MM.1S (cell line): ENCODE measurements at regions not wholly inside any gene's neighbourhood (a gene's known extent, or its start where the extent isn't known, plus 50 kb on each side); places are given as distances from the start of the nearest gene placed in this dataset.
"Not testable (repeated sequence)": the region's sequence is repeated elsewhere in the genome, so short reads cannot be mapped to it uniquely, and the experiment has no call there.

Experiments
- DNase-seq: peaks from one replicate; pipeline ENCODE4 v3.0.0-alpha.2; 2015
- H2AFZ ChIP-seq: fragments of 300-600 bp; sonication (generic); 2 replicates; pipeline ENCODE4 v1.6.0; 2016; ENCODE audit warnings: antibody characterized with exemption, low read length
- H3F3A ChIP-seq: fragments of 300-600 bp; sonication (generic); 2 replicates; pipeline ENCODE4 v1.6.1; 2016; ENCODE audit warnings: mild to moderate bottlenecking, antibody characterized with exemption, low read length, moderate library complexity, mixed read lengths; ENCODE audit not compliant: insufficient read depth
- H3K27ac ChIP-seq: fragments of 300-600 bp; sonication (generic); 2 replicates; pipeline ENCODE4 v1.5.1; 2016; ENCODE audit warnings: mild to moderate bottlenecking, low read length
- H3K27me3 ChIP-seq: fragments of 300-600 bp; sonication (generic); replicated peaks from 2 replicates; pipeline ENCODE4 v1.6.0; 2016; ENCODE audit warnings: low read length; ENCODE audit not compliant: insufficient read depth
- H3K36me3 ChIP-seq: fragments of 300-600 bp; sonication (generic); replicated peaks from 2 replicates; pipeline ENCODE4 v1.6.1; 2016; ENCODE audit warnings: mild to moderate bottlenecking, low read length, mixed read lengths; ENCODE audit not compliant: insufficient read depth
- H3K4me1 ChIP-seq: fragments of 300-600 bp; sonication (generic); 2 replicates; pipeline ENCODE4 v1.6.1; 2016; ENCODE audit warnings: low read length, mixed read lengths
- H3K4me2 ChIP-seq: fragments of 300-600 bp; sonication (generic); 2 replicates; pipeline ENCODE4 v1.6.0; 2016; ENCODE audit warnings: low read depth, low read length
- H3K4me3 ChIP-seq: fragments of 300-600 bp; sonication (generic); 2 replicates; pipeline ENCODE4 v1.5.1; 2016; ENCODE audit warnings: low read length, mixed read lengths
- H3K79me2 ChIP-seq: fragments of 300-600 bp; sonication (generic); 2 replicates; pipeline ENCODE4 v1.6.1; 2016; ENCODE audit warnings: mixed run types, low read length, mixed read lengths
- H3K9ac ChIP-seq: fragments of 300-600 bp; sonication (generic); 2 replicates; pipeline ENCODE4 v1.6.1; 2016; ENCODE audit warnings: low read length, mixed read lengths
- H3K9me2 ChIP-seq: fragments of 300-600 bp; sonication (generic); replicated peaks from 2 replicates; pipeline ENCODE4 v1.6.1; 2016; ENCODE audit warnings: mild to moderate bottlenecking, low read length, mixed read lengths; ENCODE audit not compliant: insufficient read depth
- H3K9me3 ChIP-seq: fragments of 300-600 bp; sonication (generic); replicated peaks from 2 replicates; pipeline ENCODE4 v1.6.1; 2016; ENCODE audit warnings: mild to moderate bottlenecking, low read length, mixed read lengths; ENCODE audit not compliant: insufficient read depth
- H4K20me1 ChIP-seq: fragments of 300-600 bp; sonication (generic); 2 replicates; pipeline ENCODE4 v1.6.1; 2016; ENCODE audit warnings: mild to moderate bottlenecking, low read length, moderate library complexity, mixed read lengths; ENCODE audit not compliant: insufficient read depth
- CTCF ChIP-seq: fragments of 300-600 bp; sonication (generic); IDR thresholded peaks from 2 replicates; pipeline ENCODE4 v1.5.1; 2016; ENCODE audit warnings: antibody characterized with exemption, low read length, mixed read lengths
- EZH2 ChIP-seq: fragments of 300-600 bp; sonication (generic); optimal IDR thresholded peaks from 2 replicates; pipeline ENCODE3; 2017; ENCODE audit warnings: low read depth, mild to moderate bottlenecking, antibody characterized with exemption, low read length, mixed read lengths
- EZH2phosphoT487 ChIP-seq: fragments of 300-600 bp; sonication (generic); IDR thresholded peaks from 2 replicates; pipeline ENCODE4 v1.6.1; 2018; ENCODE audit warnings: antibody characterized with exemption, low read length

DNA sequence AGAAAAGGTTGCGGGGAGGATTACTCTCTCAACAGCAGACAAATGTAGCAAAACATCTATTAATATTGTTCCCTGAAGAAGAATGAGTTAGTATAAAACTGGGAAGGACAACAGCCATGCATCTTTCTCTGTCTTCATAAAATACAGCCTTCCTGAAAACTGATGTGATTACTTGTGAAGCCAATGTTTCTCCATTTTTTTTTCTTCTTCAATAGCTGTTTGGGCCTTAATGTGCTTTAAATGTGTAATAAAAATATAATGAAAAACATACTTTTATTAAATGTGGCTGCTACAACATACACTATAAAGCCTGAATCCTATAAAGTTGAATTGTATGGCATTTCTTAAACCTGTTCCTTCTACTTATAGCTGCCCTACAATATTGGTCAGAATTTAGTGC lies 146.3 kb upstream of the LMCD1 start:
- no peaks in the 10 kb centered on the region for H3K79me2 ChIP-seq

GRCh38 chr3:8356066-8356465 lies 145.6 kb upstream of the LMCD1 start:
- H3K4me3 ChIP-seq, H4K20me1 ChIP-seq, H3K9ac ChIP-seq, H3K79me2 ChIP-seq, DNase-seq, H2AFZ ChIP-seq, H3K36me3 ChIP-seq, H3K9me2 ChIP-seq, H3K4me2 ChIP-seq, H3K9me3 ChIP-seq, H3K27ac ChIP-seq, H3K27me3 ChIP-seq, H3F3A ChIP-seq, H3K4me1 ChIP-seq: not testable (repeated sequence)

More for the DNA sequence above, 146.3 kb upstream of the LMCD1 start:
- Histone ChIP-seq H3K4me1 (0 out of 2 replicates have a peak, but pooled peaks cover 4% of the 10 kb centered on the region), H3K4me3 (no peak overlapping the region), H3K4me2 (no peak overlapping the region), H4K20me1 (no peaks in the 10 kb centered on the region), H3K9ac (no peak overlapping the region), H3K27me3 (no peaks in the 10 kb centered on the region), H3K27ac (no peak overlapping the region), H3K36me3 (no peaks in the 10 kb centered on the region), H3F3A (no peaks in the 10 kb centered on the region), H3K9me2 (no peaks in the 10 kb centered on the region), H2AFZ (no peak overlapping the region), H3K9me3 (no peaks in the 10 kb centered on the region)
- no peak for TF ChIP-seq EZH2phosphoT487
- no peak for TF ChIP-seq EZH2
- TF ChIP-seq CTCF = no peak
- no peak for DNase-seq

DNA sequence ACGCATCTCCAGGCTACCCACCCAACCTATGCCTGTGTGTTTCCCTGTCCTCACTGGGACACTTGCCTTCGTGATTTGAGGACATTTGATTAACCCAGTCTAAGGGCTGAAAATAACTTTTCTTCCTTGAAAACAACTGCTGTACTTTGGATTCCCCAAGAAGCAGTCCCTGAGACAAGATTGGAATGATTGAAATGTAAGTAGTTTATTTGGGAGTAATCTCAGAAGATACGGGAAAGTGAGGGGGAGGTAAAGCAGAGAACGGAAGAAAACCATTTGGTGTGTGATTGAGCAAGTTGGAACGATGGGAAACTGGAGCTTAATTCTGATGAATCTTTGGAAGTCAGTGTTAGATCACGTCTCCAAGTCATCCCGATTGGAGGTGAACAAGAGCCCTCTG lies 143.8 kb upstream of the LMCD1 start:
- H3K9me2 ChIP-seq = no peaks in the 10 kb centered on the region
- H3K27me3 ChIP-seq = no peaks in the 10 kb centered on the region
- no peaks in the 10 kb centered on the region for H4K20me1 ChIP-seq
- H3K4me1 ChIP-seq = 0 out of 2 replicates have a peak, but pooled peaks cover 4% of the 10 kb centered on the region
- H3K4me2 ChIP-seq = no peak overlapping the region
- no peak for DNase-seq
- no peaks in the 10 kb centered on the region for H3K79me2 ChIP-seq
- TF ChIP-seq EZH2 = no peak
- H3K4me3 ChIP-seq = no peak overlapping the region
- no peaks in the 10 kb centered on the region for H3K36me3 ChIP-seq
- no peak overlapping the region for H3K27ac ChIP-seq
- H3K9ac ChIP-seq = no peak overlapping the region
- no peaks in the 10 kb centered on the region for H3K9me3 ChIP-seq
- no peak overlapping the region for H2AFZ ChIP-seq
- H3F3A ChIP-seq = no peaks in the 10 kb centered on the region

DNA sequence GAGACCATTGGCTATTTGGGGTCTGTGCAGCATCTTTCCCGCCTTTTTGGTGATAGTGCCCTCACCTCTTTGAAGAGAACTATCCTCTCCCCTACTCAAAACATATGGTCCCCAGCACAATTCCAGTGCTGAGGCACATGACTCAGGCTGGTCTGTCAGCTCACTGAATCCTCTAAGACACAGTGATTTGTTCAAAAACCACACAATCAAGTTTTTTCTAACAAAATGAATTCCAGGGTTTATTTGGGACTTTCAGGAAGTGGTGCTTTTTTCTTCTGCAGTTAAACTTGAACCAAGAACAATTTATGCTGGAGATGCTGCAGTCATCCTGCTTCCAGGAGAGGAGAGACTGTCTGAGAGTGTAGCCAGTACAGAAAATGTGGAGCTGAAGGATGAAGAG lies 142.5 kb upstream of the LMCD1 start:
- 0 out of 2 replicates have a peak, but pooled peaks cover 4% of the 10 kb centered on the region for H3K4me1 ChIP-seq
- H3K9me2 ChIP-seq = no peaks in the 10 kb centered on the region
- H3K9ac ChIP-seq = no peak overlapping the region
- no peaks in the 10 kb centered on the region for H3K79me2 ChIP-seq
- TF ChIP-seq EZH2phosphoT487 = no peak
- TF ChIP-seq EZH2 = no peak
- no peak for TF ChIP-seq CTCF
- no peak overlapping the region for H2AFZ ChIP-seq
- H3K9me3 ChIP-seq = no peaks in the 10 kb centered on the region
- no peak overlapping the region for H3K4me3 ChIP-seq
- DNase-seq = no peak
- H3F3A ChIP-seq = no peaks in the 10 kb centered on the region
- no peaks in the 10 kb centered on the region for H4K20me1 ChIP-seq
- no peaks in the 10 kb centered on the region for H3K27me3 ChIP-seq
- H3K4me2 ChIP-seq = no peak overlapping the region
- H3K27ac ChIP-seq = no peak overlapping the region
- no peaks in the 10 kb centered on the region for H3K36me3 ChIP-seq
